Upper lobe of left lung (tissue), 6 donors: ENCODE measurements at regions not wholly inside any gene's neighbourhood (a gene's known extent, or its start where the extent isn't known, plus 50 kb on each side); places are given as distances from the start of the nearest gene placed in this dataset.

Experiments
- ATAC-seq, 2 donors: fragments of 200-7000 bp; cut with Tn5 transposase; one replicate each; pipeline ENCODE4 v1.9.1; 2022; ENCODE audit warnings: mild to moderate bottlenecking in 2 of 2, moderate library complexity in 2 of 2; ENCODE audit not compliant: low FRiP score in 2 of 2
- DNase-seq, 2 donors: peaks; one replicate each; pipeline ENCODE4 v3.0.0-alpha.2; 2019 to 2020
- H3K27ac ChIP-seq, 4 donors: fragments of 200-600 bp; sonication (generic); one replicate each; pipeline ENCODE4 v1.5.1; 2016 to 2019
- H3K27me3 ChIP-seq, 4 donors: fragments of 200-600 bp; sonication (generic); one replicate each; pipeline ENCODE4 v1.5.1; 2017 to 2019
- H3K36me3 ChIP-seq, 4 donors: fragments of 200-600 bp; sonication (generic); one replicate each; pipeline ENCODE4 v1.5.1; 2016 to 2019
- H3K4me1 ChIP-seq, 4 donors: fragments of 200-600 bp; sonication (generic); one replicate each; pipeline ENCODE4 v1.5.1; 2018 to 2019
- H3K4me3 ChIP-seq, 4 donors: fragments of 200-600 bp; sonication (generic); one replicate each; pipeline ENCODE4 v1.5.1; 2017 to 2019; ENCODE audit warnings: mild to moderate bottlenecking in 2 of 4, moderate library complexity in 1 of 4
- H3K9me3 ChIP-seq, 4 donors: fragments of 200-600 bp; sonication (generic); one replicate each; pipeline ENCODE4 v1.5.1; 2018 to 2019
- CTCF ChIP-seq, 6 experiments: fragments of 450-650 bp in 4 of 6; fragments of 200-600 bp in 2 of 6; sonication (generic) in 2 of 6; IDR thresholded peaks; one replicate each; pipeline ENCODE4 v1.5.1; 2016 to 2019; ENCODE audit warnings: antibody characterized with exemption in 6 of 6
- EP300 ChIP-seq, 4 donors: sonication (generic); formaldehyde crosslinking; IDR thresholded peaks; one replicate each; pipeline ENCODE4 v1.5.1; 2017; ENCODE audit warnings: antibody characterized with exemption in 4 of 4, control low read depth in 2 of 4
- POLR2A ChIP-seq, 4 donors: fragments of 450-650 bp; IDR thresholded peaks; one replicate each; pipeline ENCODE4 v1.5.1; 2016 to 2017; ENCODE audit warnings: antibody characterized with exemption in 4 of 4, mild to moderate bottlenecking in 2 of 4
- POLR2AphosphoS5 ChIP-seq, 2 donors: sonication (generic); formaldehyde crosslinking; IDR thresholded peaks; one replicate each; pipeline ENCODE4 v1.5.1; 2017; ENCODE audit warnings: antibody characterized with exemption in 2 of 2
- WGBS, 2 donors: methylation state at CpG; one replicate each; pipeline ENCODE4 v1.1.5; 2017 to 2018; 5-methylcytosine and 5-hydroxymethylcytosine counted together
- donor health status: DM: no; HTN: no; CAD: no; lungs with moderate emphysema.
- donor health status: DM: no; HTN: yes; CAD: no; lungs with severe emphysema.

GRCh38 chr2:160925956-160926355 is 234.3 kb upstream of the TANK start:
- WGBS, 2 donors = 71% methylated on average over 1 of the region's 1 CpG; no CpG with 5 or more reads in 1 of the 2 donors
- H3K9me3 ChIP-seq = no peaks in the 10 kb centered on the region
- DNase-seq = no peak

GRCh38 chr2:160927324-160927723 is 232.9 kb upstream of the TANK start:
- H3K27me3 ChIP-seq = no peaks in the 10 kb centered on the region
- WGBS, 2 donors = 45 to 46% methylated on average over 2 of the region's 2 CpGs
- TF ChIP-seq POLR2A (IDR thresholded peaks at IDR 0.05) (no peak), POLR2AphosphoS5 (IDR thresholded peaks at IDR 0.05) (no peak), EP300 (IDR thresholded peaks at IDR 0.05) (no peak), CTCF (IDR thresholded peaks at IDR 0.05) (no peak)
- no peak overlapping the region for H3K4me3 ChIP-seq
- H3K4me1 ChIP-seq = no peaks in the 10 kb centered on the region
- ATAC-seq (no peak), DNase-seq (no peak)
- H3K9me3 ChIP-seq = no peaks in the 10 kb centered on the region
- H3K27ac ChIP-seq = no peak overlapping the region
- H3K36me3 ChIP-seq = no peaks in the 10 kb centered on the region

More at GRCh38 chr2:160925956-160926355, 234.3 kb upstream of the TANK start:
- TF ChIP-seq CTCF (IDR thresholded peaks at IDR 0.05) (no peak), POLR2AphosphoS5 (IDR thresholded peaks at IDR 0.05) (no peak), POLR2A (IDR thresholded peaks at IDR 0.05) (no peak), EP300 (IDR thresholded peaks at IDR 0.05) (no peak)
- Histone ChIP-seq H3K4me1 (no peaks in the 10 kb centered on the region), H3K36me3 (no peaks in the 10 kb centered on the region), H3K27ac (no peak overlapping the region), H3K27me3 (no peaks in the 10 kb centered on the region), H3K4me3 (no peak overlapping the region)
- no peak for ATAC-seq

- WGBS, 2 donors = 17 to 39% methylated on average over 2 of the region's 2 CpGs
- Histone ChIP-seq H3K27ac (no peak overlapping the region), H3K4me1 (no peaks in the 10 kb centered on the region), H3K27me3 (no peaks in the 10 kb centered on the region), H3K9me3 (no peaks in the 10 kb centered on the region), H3K36me3 (no peaks in the 10 kb centered on the region), H3K4me3 (no peak overlapping the region)
- no peak for TF ChIP-seq CTCF (IDR thresholded peaks at IDR 0.05)
- TF ChIP-seq POLR2A (IDR thresholded peaks at IDR 0.05) = no peak
- TF ChIP-seq EP300 (IDR thresholded peaks at IDR 0.05) = no peak
- TF ChIP-seq POLR2AphosphoS5 (IDR thresholded peaks at IDR 0.05) = no peak
- DNase-seq = no peak
- peak in 1 of 2 donors; percentile 24 for ATAC-seq
These were observed 231.3 kb upstream of the TANK start for GRCh38 chr2:160928854-160929301.

- TF ChIP-seq CTCF (IDR thresholded peaks at IDR 0.05) (no peak), POLR2A (IDR thresholded peaks at IDR 0.05) (no peak), EP300 (IDR thresholded peaks at IDR 0.05) (no peak), POLR2AphosphoS5 (IDR thresholded peaks at IDR 0.05) (no peak)
- Histone ChIP-seq H3K4me3 (no peak overlapping the region), H3K27ac (no peak overlapping the region), H3K36me3 (no peaks in the 10 kb centered on the region), H3K27me3 (no peaks in the 10 kb centered on the region), H3K4me1 (no peaks in the 10 kb centered on the region), H3K9me3 (no peaks in the 10 kb centered on the region)
- 50 to 58% methylated on average over 6 of the region's 6 CpGs for WGBS, 2 donors
- no peak for ATAC-seq
- DNase-seq = no peak
These were observed 228.7 kb upstream of the TANK start for GRCh38 chr2:160931531-160931930.

GRCh38 chr2:160932960-160933359 is 227.3 kb upstream of the TANK start:
- no peak for ATAC-seq

More at GRCh38 chr2:160932960-160933359, 227.3 kb upstream of the TANK start:
- Histone ChIP-seq H3K27ac (peak overlapping the region in 1 of 4 donors; percentile 13), H3K9me3 (no peaks in the 10 kb centered on the region), H3K4me1 (no peaks in the 10 kb centered on the region), H3K36me3 (no peaks in the 10 kb centered on the region), H3K27me3 (no peaks in the 10 kb centered on the region), H3K4me3 (no peak overlapping the region)
- no peak for DNase-seq
- TF ChIP-seq CTCF (IDR thresholded peaks at IDR 0.05) = no peak
- no peak for TF ChIP-seq EP300 (IDR thresholded peaks at IDR 0.05)
- TF ChIP-seq POLR2AphosphoS5 (IDR thresholded peaks at IDR 0.05) = no peak
- TF ChIP-seq POLR2A (IDR thresholded peaks at IDR 0.05) = no peak
- WGBS, 2 donors = 69 to 78% methylated on average over 2 of the region's 2 CpGs
